A549 (cell line): ENCODE measurements at regions not wholly inside any gene's neighbourhood (a gene's known extent, or its start where the extent isn't known, plus 50 kb on each side); places are given as distances from the start of the nearest gene placed in this dataset.

Experiments used
- ATAC-seq, 2 experiments: fragments of 200-7000 bp in 1 of 2; fragments of >200 bp in 1 of 2; cut with Nextera tagmentation in 1 of 2; cut with Tn5 transposase in 1 of 2; 3 replicates each; pipeline versions ENCODE4 v1.8.0 to v1.9.1; 2018 to 2020; ENCODE audit warnings: mild to moderate bottlenecking in 1 of 2, moderate library complexity in 1 of 2
- CTCF ChIA-PET: fragments of 300-600 bp; sonication (Branson Sonifier 250); formaldehyde crosslinking; extraction: SDS; loops from one replicate; lab custom pipeline; 2021; ENCODE audit warnings: antibody characterized with exemption, inconsistent platforms; lab: Yijun Ruan, JAX
- POLR2A ChIA-PET: fragments of 350-600 bp; formaldehyde crosslinking; extraction: SDS; loops from one replicate; lab custom pipeline; 2021; ENCODE audit warnings: antibody characterized with exemption, inconsistent platforms; lab: Yijun Ruan, JAX
- DNase-seq, 2 experiments: peaks; one replicate each; pipeline versions ENCODE4 v3.0.0 to v3.0.0-alpha.2; 2011 to 2016; ENCODE audit warnings: low read depth in 1 of 2, low spot score in 1 of 2
- FAIRE-seq: peaks from 2 replicates; lab custom pipeline; 2011; peaks lifted over from hg19 to GRCh38; lab: Jason Lieb, UNC
- H3K27ac ChIP-seq, 2 experiments: fragments of >200 bp; sonication (Bioruptor Twin); formaldehyde crosslinking; 3 replicates each; pipeline ENCODE4 v1.5.1; 2016 to 2017
- H3K4me1 ChIP-seq: fragments of >200 bp; sonication (Bioruptor Twin); formaldehyde crosslinking; 3 replicates; pipeline ENCODE4 v1.6.1; 2016
- H3K4me2 ChIP-seq: fragments of >200 bp; sonication (Bioruptor Twin); formaldehyde crosslinking; 3 replicates; pipeline ENCODE4 v1.6.1; 2016
- H3K4me3 ChIP-seq: fragments of >200 bp; sonication (Bioruptor Twin); formaldehyde crosslinking; 3 replicates; pipeline ENCODE4 v1.5.1; 2016
- H3K9me3 ChIP-seq: fragments of >200 bp; sonication (Bioruptor Twin); formaldehyde crosslinking; 3 replicates; pipeline ENCODE4 v1.6.1; 2016
- BHLHE40 ChIP-seq: IDR thresholded peaks from 2 replicates; pipeline ENCODE4 v1.6.1; 2012; ENCODE audit warnings: low read depth, low read length, inconsistent platforms
- CBX2 ChIP-seq: fragments of 200-600 bp; sonication (generic); IDR thresholded peaks from 2 replicates; pipeline ENCODE4 v1.6.1; 2016; ENCODE audit warnings: low read depth, mild to moderate bottlenecking, borderline replicate concordance
- EHMT2 ChIP-seq: fragments of 200-600 bp; sonication (generic); IDR thresholded peaks from 2 replicates; pipeline ENCODE4 v1.6.1; 2016; ENCODE audit warnings: antibody characterized with exemption, low read depth, mild to moderate bottlenecking, moderate library complexity
- FOSB ChIP-seq: fragments of 250-450 bp; sonication (Bioruptor Pico); IDR thresholded peaks from 2 replicates; pipeline ENCODE4 v1.5.0; 2020; ENCODE audit warnings: mild to moderate bottlenecking, moderate library complexity
- FOSL2 ChIP-seq, 2 experiments: fragments of 450-650 bp in 1 of 2; fragments of >200 bp in 1 of 2; sonication (Bioruptor Twin) in 1 of 2; formaldehyde crosslinking; IDR thresholded peaks; 2 replicates each; pipeline versions ENCODE4 v1.5.0 to v1.6.1; 2016 to 2020; ENCODE audit warnings: mild to moderate bottlenecking in 1 of 2, moderate library complexity in 1 of 2
- FOXS1 ChIP-seq: fragments of 250-450 bp; sonication (Bioruptor Pico); IDR thresholded peaks from 2 replicates; pipeline ENCODE4 v1.5.0; 2020; ENCODE audit warnings: mild to moderate bottlenecking, moderate library complexity
- HOXA7 ChIP-seq: fragments of 250-450 bp; sonication (Bioruptor Pico); IDR thresholded peaks from 2 replicates; pipeline ENCODE4 v1.5.0; 2020; ENCODE audit warnings: mild to moderate bottlenecking, moderate library complexity
- HOXB13 ChIP-seq: fragments of 250-450 bp; sonication (Bioruptor Pico); IDR thresholded peaks from 2 replicates; pipeline ENCODE4 v1.5.0; 2020; ENCODE audit warnings: low read depth, mild to moderate bottlenecking, moderate library complexity
- HOXB5 ChIP-seq: fragments of 250-450 bp; sonication (Bioruptor Pico); IDR thresholded peaks from 2 replicates; pipeline ENCODE4 v1.5.0; 2020; ENCODE audit warnings: mild to moderate bottlenecking, moderate library complexity
- MAZ ChIP-seq: fragments of 150-350 bp; IDR thresholded peaks from 2 replicates; pipeline ENCODE4 v1.6.1; 2014; ENCODE audit warnings: antibody characterized with exemption, low read depth, low read length, borderline replicate concordance
- MYC ChIP-seq: IDR thresholded peaks from 2 replicates; pipeline ENCODE4 v1.6.1; 2012; ENCODE audit warnings: mild to moderate bottlenecking, inconsistent platforms, low read length, improper control_type of control experiment, borderline replicate concordance
- NFE2L2 ChIP-seq: fragments of 150-350 bp; conservative IDR thresholded peaks from 2 replicates; pipeline ENCODE4 v1.6.1; 2014; ENCODE audit warnings: low read length
- POLR2A ChIP-seq: IDR thresholded peaks from 2 replicates; pipeline ENCODE4 v1.6.1; 2012; ENCODE audit warnings: mild to moderate bottlenecking, low read length
- RFX5 ChIP-seq: fragments of 450-650 bp; IDR thresholded peaks from 2 replicates; pipeline ENCODE4 v1.7.1; 2014; ENCODE audit warnings: antibody characterized with exemption, mild to moderate bottlenecking, moderate library complexity
- RNF2 ChIP-seq: fragments of 200-600 bp; sonication (generic); IDR thresholded peaks from 2 replicates; pipeline ENCODE4 v1.6.1; 2016; ENCODE audit warnings: low read depth, mild to moderate bottlenecking, antibody characterized with exemption, moderate library complexity, borderline replicate concordance
- SMC3 ChIP-seq: fragments of >200 bp; sonication (Bioruptor Twin); formaldehyde crosslinking; IDR thresholded peaks from 3 replicates; pipeline ENCODE4 v1.6.1; 2018; ENCODE audit warnings: inconsistent platforms
- SREBF2 ChIP-seq: fragments of 450-650 bp; IDR thresholded peaks from 2 replicates; pipeline ENCODE4 v1.6.1; 2014; ENCODE audit warnings: mild to moderate bottlenecking, moderate library complexity
- TFCP2L1 ChIP-seq: fragments of 250-450 bp; sonication (Bioruptor Pico); IDR thresholded peaks from 2 replicates; pipeline ENCODE4 v1.5.0; 2021; ENCODE audit warnings: mild to moderate bottlenecking
- TP53 ChIP-seq: fragments of 250-450 bp; sonication (Bioruptor Pico); IDR thresholded peaks from 2 replicates; pipeline ENCODE4 v1.5.0; 2021; ENCODE audit warnings: mild to moderate bottlenecking, moderate library complexity
- USF2 ChIP-seq: fragments of 450-650 bp; IDR thresholded peaks from 2 replicates; pipeline ENCODE4 v1.6.1; 2014; ENCODE audit warnings: antibody characterized with exemption
- ZFP36 ChIP-seq: fragments of 450-650 bp; IDR thresholded peaks from 2 replicates; pipeline ENCODE4 v1.6.1; 2014; ENCODE audit warnings: borderline replicate concordance; ENCODE audit not compliant: partially characterized antibody
- ZSCAN20 ChIP-seq: fragments of 250-450 bp; sonication (Bioruptor Pico); IDR thresholded peaks from 2 replicates; pipeline ENCODE4 v1.8.0; 2022; ENCODE audit warnings: mild to moderate bottlenecking, moderate library complexity
- WGBS: methylation state at CpG from one replicate; pipeline ENCODE4 v1.1.6; 2017; ENCODE audit errors: missing lambda C conversion rate; 5-methylcytosine and 5-hydroxymethylcytosine counted together
- TF ChIP-seq, protein P1 (sequence below): fragments of 250-450 bp; sonication (Bioruptor Pico); IDR thresholded peaks from 2 replicates; pipeline ENCODE4 v1.5.0; 2021; ENCODE audit warnings: mild to moderate bottlenecking, moderate library complexity, borderline replicate concordance
- TF ChIP-seq, protein P2 (sequence below): fragments of 150-350 bp; IDR thresholded peaks from 2 replicates; pipeline ENCODE4 v1.6.1; 2014; ENCODE audit warnings: low read depth, mild to moderate bottlenecking, low read length
- TF ChIP-seq, protein P3 (sequence below): IDR thresholded peaks from 2 replicates; pipeline ENCODE4 v1.6.1; 2012; ENCODE audit warnings: low read depth, borderline replicate concordance

DNA sequence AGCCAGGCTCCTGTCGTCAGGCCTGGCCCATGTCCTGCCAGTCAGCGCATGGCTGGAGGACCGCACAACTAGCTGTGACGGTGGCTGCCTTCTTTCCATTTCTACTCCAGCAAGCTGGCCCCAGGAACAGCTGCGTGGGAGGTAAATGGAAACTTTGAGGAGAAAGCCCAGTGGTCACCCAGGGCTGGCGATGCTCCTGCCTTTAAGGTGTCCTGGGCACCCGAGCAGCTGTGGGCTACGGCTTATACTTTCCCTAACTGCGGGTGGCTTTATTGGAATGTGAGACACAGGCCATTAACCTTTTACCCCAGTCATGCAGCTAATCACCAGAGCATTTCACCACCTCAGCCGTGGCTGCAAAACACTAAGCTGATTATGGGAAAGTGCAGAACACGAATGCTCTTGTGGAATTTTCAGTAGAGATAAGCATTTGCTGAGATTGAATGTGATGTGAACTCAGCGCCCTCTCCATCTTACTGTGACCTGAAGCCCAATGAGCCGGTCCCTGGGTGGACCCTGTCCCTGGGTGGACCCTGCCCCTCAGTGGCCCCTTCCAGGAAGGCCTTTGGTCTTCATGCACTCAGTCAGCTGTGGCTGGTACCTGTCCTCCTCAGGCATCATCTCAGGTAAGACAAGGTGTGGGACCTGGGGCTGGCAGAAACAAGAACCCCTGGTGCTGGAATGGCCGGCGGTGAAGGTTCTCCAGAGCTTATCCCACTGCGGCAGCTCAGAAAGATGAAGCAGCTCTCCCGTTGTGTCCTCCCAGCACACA lies 275.4 kb upstream of the HS6ST1 start:
- no peak overlapping the region for H3K4me3 ChIP-seq
- H3K27ac ChIP-seq, result no peak overlapping the region
- ATAC-seq (no peak), DNase-seq (no peak), FAIRE-seq (no peak)
- WGBS, result 66% methylated on average over 15 of the region's 17 CpGs
- ChIA-PET POLR2A (no interaction called here), CTCF (no interaction called here)
- TF ChIP-seq, protein P1, sequence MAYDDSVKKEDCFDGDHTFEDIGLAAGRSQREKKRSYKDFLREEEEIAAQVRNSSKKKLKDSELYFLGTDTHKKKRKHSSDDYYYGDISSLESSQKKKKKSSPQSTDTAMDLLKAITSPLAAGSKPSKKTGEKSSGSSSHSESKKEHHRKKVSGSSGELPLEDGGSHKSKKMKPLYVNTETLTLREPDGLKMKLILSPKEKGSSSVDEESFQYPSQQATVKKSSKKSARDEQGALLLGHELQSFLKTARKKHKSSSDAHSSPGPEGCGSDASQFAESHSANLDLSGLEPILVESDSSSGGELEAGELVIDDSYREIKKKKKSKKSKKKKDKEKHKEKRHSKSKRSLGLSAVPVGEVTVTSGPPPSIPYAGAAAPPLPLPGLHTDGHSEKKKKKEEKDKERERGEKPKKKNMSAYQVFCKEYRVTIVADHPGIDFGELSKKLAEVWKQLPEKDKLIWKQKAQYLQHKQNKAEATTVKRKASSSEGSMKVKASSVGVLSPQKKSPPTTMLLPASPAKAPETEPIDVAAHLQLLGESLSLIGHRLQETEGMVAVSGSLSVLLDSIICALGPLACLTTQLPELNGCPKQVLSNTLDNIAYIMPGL (CRISPR knock-in tag), result no peak
- TF ChIP-seq EHMT2 (no peak), BHLHE40 (no peak), CBX2 (no peak), HOXB13 (CRISPR knock-in tag) (no peak), FOSL2 (IDR thresholded peaks at IDR 0.05) (no peak), FOSL2 (CRISPR knock-in tag; IDR thresholded peaks at IDR 0.05) (no peak), HOXA7 (CRISPR knock-in tag) (no peak), TFCP2L1 (CRISPR knock-in tag) (no peak), SMC3 (no peak), RNF2 (no peak), POLR2A (no peak), ZSCAN20 (CRISPR knock-in tag) (no peak), TP53 (CRISPR knock-in tag) (no peak), MAZ (no peak), USF2 (no peak)
- TF ChIP-seq, protein P2, sequence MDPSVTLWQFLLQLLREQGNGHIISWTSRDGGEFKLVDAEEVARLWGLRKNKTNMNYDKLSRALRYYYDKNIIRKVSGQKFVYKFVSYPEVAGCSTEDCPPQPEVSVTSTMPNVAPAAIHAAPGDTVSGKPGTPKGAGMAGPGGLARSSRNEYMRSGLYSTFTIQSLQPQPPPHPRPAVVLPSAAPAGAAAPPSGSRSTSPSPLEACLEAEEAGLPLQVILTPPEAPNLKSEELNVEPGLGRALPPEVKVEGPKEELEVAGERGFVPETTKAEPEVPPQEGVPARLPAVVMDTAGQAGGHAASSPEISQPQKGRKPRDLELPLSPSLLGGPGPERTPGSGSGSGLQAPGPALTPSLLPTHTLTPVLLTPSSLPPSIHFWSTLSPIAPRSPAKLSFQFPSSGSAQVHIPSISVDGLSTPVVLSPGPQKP, result no peak
- TF ChIP-seq, protein P3, sequence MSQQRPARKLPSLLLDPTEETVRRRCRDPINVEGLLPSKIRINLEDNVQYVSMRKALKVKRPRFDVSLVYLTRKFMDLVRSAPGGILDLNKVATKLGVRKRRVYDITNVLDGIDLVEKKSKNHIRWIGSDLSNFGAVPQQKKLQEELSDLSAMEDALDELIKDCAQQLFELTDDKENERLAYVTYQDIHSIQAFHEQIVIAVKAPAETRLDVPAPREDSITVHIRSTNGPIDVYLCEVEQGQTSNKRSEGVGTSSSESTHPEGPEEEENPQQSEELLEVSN, result no peak
- no peaks in the 10 kb centered on the region for H3K9me3 ChIP-seq
- no peaks in the 10 kb centered on the region for H3K4me1 ChIP-seq
- no peak overlapping the region for H3K4me2 ChIP-seq

DNA sequence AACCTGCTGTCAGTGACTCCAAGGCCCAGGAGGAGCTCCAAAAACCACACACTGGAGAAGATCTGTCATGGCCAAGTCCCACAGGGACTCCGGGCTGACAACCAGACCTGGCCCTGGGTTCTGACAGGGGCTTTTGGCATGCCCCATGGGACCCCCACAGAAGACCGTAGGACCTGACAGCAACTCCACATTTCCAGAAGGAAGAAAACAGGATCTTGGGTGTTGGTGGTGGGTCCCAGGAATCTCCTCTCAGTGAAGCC lies 275.9 kb upstream of the HS6ST1 start:
- Histone ChIP-seq H3K4me3 (no peak overlapping the region), H3K9me3 (no peaks in the 10 kb centered on the region), H3K4me1 (no peaks in the 10 kb centered on the region), H3K4me2 (no peak overlapping the region)
- FAIRE-seq, result no peak
- CTCF ChIA-PET, result no interaction called here
- no peak for TF ChIP-seq POLR2A
- TF ChIP-seq NFE2L2, result no peak
- no peak for TF ChIP-seq SREBF2
- TF ChIP-seq RFX5, result no peak
- no peak for TF ChIP-seq SMC3
- TF ChIP-seq FOSB (CRISPR knock-in tag), result no peak
- no peak for TF ChIP-seq ZFP36
- no peak for TF ChIP-seq HOXB5
- no peak for TF ChIP-seq MYC
- no peak for TF ChIP-seq BHLHE40
- TF ChIP-seq FOXS1 (CRISPR knock-in tag), result no peak
- TF ChIP-seq, all 56 proteins: peak for 0
- no peak overlapping the region for H3K27ac ChIP-seq
- DNase-seq (no peak), ATAC-seq (no peak)
- POLR2A ChIA-PET, result no interaction called here
- WGBS, result 45% methylated on average over 2 of the region's 2 CpGs
